ENCODE measurements at regions not wholly inside any gene's neighbourhood (a gene's known extent, or its start where the extent isn't known, plus 50 kb on each side); places are given as distances from the start of the nearest gene placed in this dataset.
"Not testable (repeated sequence)": the region's sequence is repeated elsewhere in the genome, so short reads cannot be mapped to it uniquely, and the experiment has no call there.

DNA sequence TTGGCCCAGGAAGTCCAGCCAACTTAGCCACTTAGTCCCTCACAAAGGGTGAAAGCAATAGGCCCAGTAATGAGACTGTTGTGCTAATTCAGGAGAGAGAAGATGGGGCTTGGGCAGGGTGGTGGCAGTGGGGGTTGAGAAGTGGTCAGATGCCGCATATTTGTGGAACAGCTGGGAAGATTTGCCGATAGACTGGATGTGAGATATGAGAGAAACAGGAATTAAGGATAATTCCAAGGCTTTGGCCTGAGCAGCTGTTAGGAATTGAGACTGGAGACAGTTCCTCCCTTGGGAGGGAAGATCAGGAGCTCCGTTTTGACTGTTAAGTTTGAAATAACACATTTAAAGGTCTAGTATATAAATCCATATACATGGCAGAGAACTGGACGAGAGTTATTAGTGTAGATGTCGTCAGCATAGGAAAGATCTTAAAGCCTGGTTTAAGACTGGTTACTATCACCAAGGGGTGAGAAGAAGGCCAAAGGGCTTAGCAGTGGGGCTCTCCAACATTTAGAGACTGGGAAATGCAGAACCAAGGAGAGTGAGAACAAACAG, 323.7 kb upstream of the FAM78B start:
- DNase-seq (ENCODE audit: low read depth): no peak

- DNase-seq (ENCODE audit: low read depth): not testable (repeated sequence)
Observed at GRCh38 chr1:166493765-166494164, 327.0 kb upstream of the FAM78B start.

DNA sequence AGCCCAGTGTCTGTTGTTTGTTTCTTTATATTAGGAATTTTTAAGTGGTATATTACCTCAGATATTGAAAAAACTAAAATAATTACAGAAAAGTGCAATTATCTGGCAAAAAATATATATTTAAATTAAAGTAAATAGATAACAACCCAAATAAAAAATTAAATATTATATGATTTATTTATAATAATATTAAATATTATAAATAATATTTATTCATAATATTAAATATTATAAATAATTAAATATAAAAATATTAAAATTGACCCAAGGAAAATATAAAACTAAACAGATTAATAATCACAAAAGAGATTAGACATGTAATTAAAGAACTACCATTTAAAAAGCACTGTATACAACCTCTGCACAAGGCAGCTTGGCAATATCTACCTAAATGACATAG, 331.9 kb upstream of the POGK start:
- DNase-seq (ENCODE audit: low read depth): no peak

DNA sequence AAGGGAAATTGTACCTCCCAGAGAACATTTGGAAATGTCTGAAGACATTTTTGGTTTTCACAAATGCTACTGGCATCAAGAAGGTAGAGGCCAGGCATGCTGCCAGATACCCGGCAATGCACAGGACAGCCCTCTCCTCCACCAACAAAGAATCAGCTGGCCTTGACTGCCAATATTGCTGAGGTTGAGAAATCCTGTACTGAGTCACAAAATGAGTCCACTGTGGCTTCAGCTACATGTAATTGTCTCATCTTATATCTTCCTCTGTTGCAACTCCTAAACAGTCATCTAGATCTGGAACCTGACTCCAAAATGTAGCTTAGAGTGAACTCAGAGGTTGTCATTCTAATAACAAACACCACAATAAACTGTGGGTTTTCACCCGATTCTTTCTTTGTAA, 327.5 kb upstream of the POGK start:
- DNase-seq (ENCODE audit: low read depth): no peak

GRCh38 chr1:166514067-166514466, 325.2 kb upstream of the POGK start:
- DNase-seq (ENCODE audit: low read depth): no peak

DNA sequence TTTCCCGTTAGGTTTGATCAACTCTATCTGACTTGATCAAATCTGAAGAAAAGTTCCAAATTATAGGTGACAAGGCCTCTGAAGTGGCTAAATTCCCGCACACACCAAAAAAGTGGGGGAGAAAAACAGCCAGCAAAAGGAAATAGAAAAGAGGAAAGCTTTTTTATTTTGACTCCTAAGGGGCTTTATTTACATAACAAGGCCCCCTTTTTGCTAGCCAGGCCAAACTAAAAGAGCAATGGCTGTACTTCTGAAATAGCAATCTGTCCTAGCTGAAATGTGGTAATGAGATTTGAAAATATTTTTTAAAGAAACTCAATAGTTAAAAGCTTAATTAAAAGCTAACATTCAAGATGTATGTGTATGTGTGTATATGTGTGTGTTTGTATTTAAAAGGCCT, 311.5 kb upstream of the POGK start:
- DNase-seq (ENCODE audit: low read depth): no peak

DNA sequence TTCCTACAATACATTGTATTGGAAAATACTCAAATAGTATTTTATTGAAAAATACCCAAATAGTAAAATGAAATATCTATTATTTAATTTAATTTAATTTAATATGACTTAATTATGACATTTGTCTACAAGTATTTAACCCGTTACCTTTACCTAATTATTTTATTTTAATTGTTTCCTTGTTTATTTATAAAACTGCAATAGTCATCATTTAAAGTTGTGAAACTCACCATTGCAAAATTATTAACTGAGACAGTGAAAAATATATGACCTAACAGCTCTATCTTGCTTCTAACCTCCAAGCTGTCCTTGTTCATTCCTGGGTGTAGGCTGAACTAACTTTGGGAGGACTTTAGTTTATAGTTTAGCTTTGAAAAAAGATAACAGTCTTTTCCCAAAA, 300.6 kb upstream of the POGK start:
- no peak for DNase-seq (ENCODE audit: low read depth)

DNA sequence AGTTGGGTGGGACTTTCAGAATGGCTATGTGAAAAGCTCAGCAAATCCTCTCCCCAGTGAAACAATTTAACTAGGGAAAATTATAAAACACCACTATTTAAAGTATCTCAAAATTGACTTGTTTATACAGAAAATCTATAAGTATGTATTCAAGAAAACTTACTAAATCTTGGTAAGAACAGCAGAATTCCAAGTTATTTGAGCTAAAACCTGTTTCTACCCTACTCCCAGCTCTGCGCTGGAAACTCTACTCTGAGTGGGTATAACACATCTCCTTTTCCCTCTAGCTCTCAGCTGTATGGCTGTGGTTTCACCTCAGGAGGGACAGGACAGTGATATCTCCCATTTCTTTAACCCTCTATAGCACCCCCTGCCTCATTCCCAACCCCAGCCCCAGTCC, 295.2 kb upstream of the POGK start:
- DNase-seq (ENCODE audit: low read depth): no peak

- no peak for DNase-seq (ENCODE audit: low read depth)
Observed at GRCh38 chr1:166544561-166544960, 294.7 kb upstream of the POGK start.

GRCh38 chr1:166552706-166553105, 286.6 kb upstream of the POGK start:
- DNase-seq (ENCODE audit: low read depth): no peak

- DNase-seq (ENCODE audit: low read depth): no peak
Observed at GRCh38 chr1:166570954-166571353, 268.3 kb upstream of the POGK start.

DNA sequence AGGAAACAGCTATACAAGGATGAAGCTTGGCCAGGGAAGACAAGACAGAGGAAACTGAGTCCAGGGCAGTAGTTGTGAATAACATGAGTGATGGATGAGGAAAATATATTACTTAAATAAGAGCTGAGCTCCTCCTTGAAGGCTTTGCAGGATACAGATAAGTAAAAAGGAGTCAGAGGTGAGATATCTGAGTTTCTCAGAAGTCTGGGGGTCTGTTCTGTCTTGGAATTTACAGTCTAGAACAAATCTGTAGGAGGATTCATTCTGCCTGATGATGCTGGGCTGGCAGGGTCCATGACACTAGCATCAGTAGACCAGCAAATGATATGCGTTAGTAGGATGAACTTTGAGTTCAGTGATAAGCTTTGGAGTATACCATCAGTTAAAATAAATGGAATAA, 266.1 kb upstream of the POGK start:
- DNase-seq (ENCODE audit: low read depth): no peak

GRCh38 chr1:166579557-166580501, 259.4 kb upstream of the POGK start:
- no peak for DNase-seq (ENCODE audit: low read depth)

- DNase-seq (ENCODE audit: low read depth): no peak
Observed at GRCh38 chr1:166588741-166589140, 250.5 kb upstream of the POGK start.

GRCh38 chr1:166590161-166590560, 249.1 kb upstream of the POGK start:
- DNase-seq (ENCODE audit: low read depth): no peak

GRCh38 chr1:166594646-166595045, 244.6 kb upstream of the POGK start:
- no peak for DNase-seq (ENCODE audit: low read depth)

- no peak for DNase-seq (ENCODE audit: low read depth)
Observed at GRCh38 chr1:166597516-166597915, 241.8 kb upstream of the POGK start.

- DNase-seq (ENCODE audit: low read depth): no peak
Observed at GRCh38 chr1:166600574-166600973, 238.7 kb upstream of the POGK start.

GRCh38 chr1:166601650-166602278, 237.5 kb upstream of the POGK start:
- no peak for DNase-seq (ENCODE audit: low read depth)

DNA sequence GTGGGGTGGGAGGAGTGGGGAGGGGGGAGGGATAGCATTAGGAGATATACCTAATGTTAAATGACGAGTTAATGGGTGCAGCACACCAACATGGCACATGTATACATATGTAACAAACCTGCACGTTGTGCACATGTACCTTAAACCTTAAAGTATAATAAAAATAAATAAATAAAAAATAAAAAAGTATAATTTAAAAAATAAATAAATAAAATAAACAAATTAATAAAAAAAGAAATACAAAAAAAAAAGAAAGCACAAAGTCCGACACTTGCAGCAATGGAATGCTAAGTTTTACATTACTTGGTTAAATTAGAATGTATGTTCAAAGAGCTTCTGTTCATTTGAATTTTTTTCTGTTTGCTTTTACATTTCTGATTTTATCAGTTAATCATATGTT, 236.5 kb upstream of the POGK start:
- DNase-seq (ENCODE audit: low read depth): not testable (repeated sequence)

DNA sequence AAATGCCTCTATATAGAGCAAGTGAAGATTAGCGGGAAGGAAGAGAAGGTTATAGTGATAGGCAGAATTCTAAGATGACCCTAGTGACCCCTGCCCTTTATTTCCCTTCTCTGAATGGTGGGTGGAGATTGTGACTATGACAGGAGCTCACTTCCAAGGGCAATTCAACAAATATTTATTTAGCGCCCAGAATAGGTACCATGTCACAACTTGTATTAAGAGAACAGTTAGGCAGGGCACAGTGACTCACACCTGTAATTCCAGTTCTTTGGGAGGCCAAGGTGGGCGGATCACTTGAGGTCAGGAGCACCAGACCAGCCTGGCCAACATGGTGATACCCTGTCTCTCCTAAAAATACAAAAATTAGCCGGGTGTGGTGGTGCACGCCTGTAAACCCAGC, 236.0 kb upstream of the POGK start:
- DNase-seq (ENCODE audit: low read depth): no peak

DNA sequence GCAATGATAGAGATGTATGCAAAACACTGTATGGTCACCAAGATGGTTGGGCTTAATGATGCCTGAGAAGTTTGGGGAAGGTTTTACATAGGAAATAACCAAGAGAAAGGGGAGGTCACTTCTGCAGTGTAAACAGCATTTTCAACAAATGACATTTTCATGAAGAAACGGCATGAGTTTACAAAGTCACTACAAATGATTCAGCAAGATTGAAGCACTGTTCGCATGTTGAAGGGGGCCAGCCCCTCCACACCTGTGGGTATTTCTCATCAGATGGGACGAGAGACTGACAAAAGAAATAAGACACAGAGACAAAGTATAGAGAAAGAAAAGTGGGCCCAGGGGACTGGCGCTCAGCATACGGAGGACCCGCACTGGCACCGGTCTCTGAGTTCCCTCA, 234.1 kb upstream of the POGK start:
- no peak for DNase-seq (ENCODE audit: low read depth)

DNA sequence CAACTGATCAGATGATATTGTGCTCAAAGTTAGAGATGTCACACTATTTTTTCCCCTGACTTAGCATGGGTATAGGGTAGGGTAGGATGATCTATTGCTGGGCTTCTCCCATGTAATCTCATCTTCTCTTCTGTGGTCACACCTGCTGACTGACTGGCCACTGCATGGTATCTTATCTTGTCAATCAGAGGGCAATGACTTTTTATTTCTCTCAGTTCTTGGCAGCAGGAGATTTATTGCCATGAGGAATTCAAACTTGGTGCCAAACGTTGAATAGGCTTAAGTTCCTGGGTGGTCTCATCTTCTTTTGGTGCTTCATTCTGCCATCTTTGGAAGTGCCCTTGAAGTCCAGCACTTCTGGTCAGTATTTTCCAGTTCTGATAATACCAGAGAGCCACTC, 226.4 kb upstream of the POGK start:
- DNase-seq (ENCODE audit: low read depth): no peak
